Fibroblast of skin of left quadriceps (primary cell): ENCODE measurements at regions not wholly inside any gene's neighbourhood (a gene's known extent, or its start where the extent isn't known, plus 50 kb on each side); places are given as distances from the start of the nearest gene placed in this dataset.
"Not testable (repeated sequence)": the region's sequence is repeated elsewhere in the genome, so short reads cannot be mapped to it uniquely, and the experiment has no call there.

Source experiments
- DNase-seq, 2 experiments: peaks; one replicate each; pipeline ENCODE4 v3.0.0-alpha.2; 2013; ENCODE audit warnings: low read depth in 2 of 2

- no peak for DNase-seq
Observed at GRCh38 chr1:29603622-29604021, 367.3 kb downstream of the PTPRU start.

GRCh38 chr1:29602203-29602602, 365.9 kb downstream of the PTPRU start:
- no peak for DNase-seq

- no peak for DNase-seq
Observed at GRCh38 chr1:29601021-29601420, 364.7 kb downstream of the PTPRU start.

- no peak for DNase-seq
Observed at GRCh38 chr1:29599826-29600225, 363.5 kb downstream of the PTPRU start.

GRCh38 chr1:29599071-29599470, 362.7 kb downstream of the PTPRU start:
- no peak for DNase-seq

- DNase-seq = no peak
Observed at GRCh38 chr1:29597861-29598260, 361.5 kb downstream of the PTPRU start.

- DNase-seq = no peak
Observed at GRCh38 chr1:29593601-29594382, 357.5 kb downstream of the PTPRU start.

- no peak for DNase-seq
Observed at GRCh38 chr1:29592731-29593130, 356.4 kb downstream of the PTPRU start.

GRCh38 chr1:29592261-29592615, 355.9 kb downstream of the PTPRU start:
- no peak for DNase-seq

- no peak for DNase-seq
Observed at GRCh38 chr1:29591601-29592260, 355.4 kb downstream of the PTPRU start.

- no peak for DNase-seq
Observed at GRCh38 chr1:29590583-29591565, 354.6 kb downstream of the PTPRU start.

GRCh38 chr1:29589716-29590115, 353.4 kb downstream of the PTPRU start:
- DNase-seq = not testable (repeated sequence)

GRCh38 chr1:29586991-29587745, 350.8 kb downstream of the PTPRU start:
- DNase-seq = no peak

GRCh38 chr1:29586215-29586614, 349.9 kb downstream of the PTPRU start:
- no peak for DNase-seq

GRCh38 chr1:29585656-29586055, 349.3 kb downstream of the PTPRU start:
- DNase-seq = no peak

- no peak for DNase-seq
Observed at GRCh38 chr1:29585201-29585600, 348.9 kb downstream of the PTPRU start.

GRCh38 chr1:29584776-29585175, 348.5 kb downstream of the PTPRU start:
- DNase-seq = no peak

GRCh38 chr1:29584362-29584761, 348.0 kb downstream of the PTPRU start:
- DNase-seq = no peak

GRCh38 chr1:29583727-29584126, 347.4 kb downstream of the PTPRU start:
- no peak for DNase-seq

GRCh38 chr1:29581256-29581655, 344.9 kb downstream of the PTPRU start:
- DNase-seq = no peak

- DNase-seq = peak; percentile 26 to 31
Observed at GRCh38 chr1:29579821-29580425, 343.6 kb downstream of the PTPRU start.
